ENCODE measurements at regions not wholly inside any gene's neighbourhood (a gene's known extent, or its start where the extent isn't known, plus 50 kb on each side); places are given as distances from the start of the nearest gene placed in this dataset.

GRCh38 chr2:176614930-176615329 lies 345.7 kb downstream of the MTX2 start:
- TF ChIP-seq SUZ12 (IDR thresholded peaks at IDR 0.05) (no peak), FOXM1 (IDR thresholded peaks at IDR 0.05; ENCODE audit: borderline replicate concordance) (no peak), TARDBP (IDR thresholded peaks at IDR 0.05) (no peak), FOXA1 (IDR thresholded peaks at IDR 0.05) (no peak), BHLHE40 (IDR thresholded peaks at IDR 0.05; ENCODE audit: borderline replicate concordance) (no peak), SP1 (IDR thresholded peaks at IDR 0.05) (no peak), NFRKB (IDR thresholded peaks at IDR 0.05) (no peak), CTBP1 (IDR thresholded peaks at IDR 0.05; ENCODE audit: borderline replicate concordance) (no peak), FOXK2 (IDR thresholded peaks at IDR 0.05) (no peak), ELF4 (IDR thresholded peaks at IDR 0.05) (no peak), L3MBTL2 (conservative IDR thresholded peaks at IDR 0.05) (no peak)
- TF ChIP-seq, protein P1, sequence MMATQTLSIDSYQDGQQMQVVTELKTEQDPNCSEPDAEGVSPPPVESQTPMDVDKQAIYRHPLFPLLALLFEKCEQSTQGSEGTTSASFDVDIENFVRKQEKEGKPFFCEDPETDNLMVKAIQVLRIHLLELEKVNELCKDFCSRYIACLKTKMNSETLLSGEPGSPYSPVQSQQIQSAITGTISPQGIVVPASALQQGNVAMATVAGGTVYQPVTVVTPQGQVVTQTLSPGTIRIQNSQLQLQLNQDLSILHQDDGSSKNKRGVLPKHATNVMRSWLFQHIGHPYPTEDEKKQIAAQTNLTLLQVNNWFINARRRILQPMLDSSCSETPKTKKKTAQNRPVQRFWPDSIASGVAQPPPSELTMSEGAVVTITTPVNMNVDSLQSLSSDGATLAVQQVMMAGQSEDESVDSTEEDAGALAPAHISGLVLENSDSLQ (IDR thresholded peaks at IDR 0.05), result no peak

Data from HEK293T (cell line).